SK-N-DZ (cell line): ENCODE measurements at regions not wholly inside any gene's neighbourhood (a gene's known extent, or its start where the extent isn't known, plus 50 kb on each side); places are given as distances from the start of the nearest gene placed in this dataset.

ENCODE experiments used
- DNase-seq: peaks from one replicate; pipeline ENCODE4 v3.0.0-alpha.2; 2015; ENCODE audit warnings: low spot score

DNA sequence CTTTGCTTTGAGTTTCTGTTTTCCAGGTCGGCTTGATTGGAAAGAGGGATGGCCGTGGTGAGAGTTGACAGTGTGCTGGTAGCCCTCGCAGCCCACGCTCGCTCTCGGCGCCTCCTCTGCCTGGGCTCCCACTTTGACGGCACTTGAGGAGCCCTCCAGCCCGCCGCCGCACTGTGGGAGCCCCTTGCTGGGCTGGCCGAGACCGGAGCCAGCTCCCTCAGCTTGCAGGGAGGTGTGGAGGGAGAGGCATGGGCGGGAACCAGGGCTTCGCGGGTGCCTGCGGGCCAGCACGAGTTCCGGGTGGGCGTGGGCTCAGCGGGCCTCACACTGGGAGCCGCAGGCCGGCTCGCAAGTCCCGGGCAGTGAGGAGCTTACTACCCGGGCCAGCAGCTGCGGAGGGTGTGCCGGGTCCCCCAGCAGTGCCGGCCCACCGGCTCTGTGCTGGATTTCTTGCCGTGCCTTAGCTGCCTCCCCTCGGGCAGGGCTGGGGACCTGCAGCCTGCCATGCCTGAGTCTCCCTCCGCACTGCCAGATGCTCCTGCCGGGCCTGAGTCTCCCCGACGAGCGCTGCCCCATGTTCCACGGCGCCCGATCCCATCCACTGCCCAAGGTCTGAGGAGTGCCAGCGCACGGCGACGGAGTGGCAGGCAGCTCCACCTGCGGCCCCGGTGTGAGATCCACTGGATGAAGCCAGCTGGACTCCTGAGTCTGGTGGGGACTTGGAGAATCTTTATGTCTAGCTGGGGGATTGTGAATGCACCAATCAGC lies 166.4 kb upstream of the FAT1 start:
- no peak for DNase-seq

DNA sequence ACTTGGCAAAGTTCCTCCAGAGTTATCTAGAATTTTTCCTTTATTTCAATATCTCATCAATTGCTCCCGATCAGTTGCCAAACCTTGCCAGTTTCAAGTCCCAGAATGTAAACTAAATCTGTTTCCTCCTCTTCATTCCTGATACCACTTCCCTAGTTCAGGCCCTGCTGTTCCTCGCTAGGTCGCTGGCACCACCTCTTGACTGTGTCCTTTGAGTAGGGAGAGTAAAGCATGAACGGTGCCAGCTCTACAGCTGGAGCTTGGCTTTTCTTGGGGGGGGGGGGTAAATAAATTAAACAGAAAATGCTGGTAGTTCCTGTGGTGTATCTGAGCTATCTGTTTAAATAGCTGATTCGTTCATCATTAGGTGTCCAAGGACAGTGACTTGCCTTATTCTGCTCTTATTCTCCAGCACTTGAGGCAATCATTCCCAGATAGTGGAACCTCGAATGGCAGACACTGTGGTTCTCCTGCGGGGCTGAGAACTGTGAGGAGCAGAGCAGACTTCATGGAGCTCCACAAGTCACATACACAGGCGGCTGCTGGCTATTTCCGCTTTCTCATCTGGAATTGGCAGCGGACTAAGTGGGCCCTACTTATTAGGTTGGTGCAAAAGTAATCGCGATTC lies 168.3 kb upstream of the FAT1 start:
- DNase-seq: no peak

- no peak for DNase-seq
These were observed 174.7 kb upstream of the FAT1 start for GRCh38 chr4:186898367-186898766.

- DNase-seq: no peak
These were observed 176.7 kb upstream of the FAT1 start for GRCh38 chr4:186900232-186900900.

DNA sequence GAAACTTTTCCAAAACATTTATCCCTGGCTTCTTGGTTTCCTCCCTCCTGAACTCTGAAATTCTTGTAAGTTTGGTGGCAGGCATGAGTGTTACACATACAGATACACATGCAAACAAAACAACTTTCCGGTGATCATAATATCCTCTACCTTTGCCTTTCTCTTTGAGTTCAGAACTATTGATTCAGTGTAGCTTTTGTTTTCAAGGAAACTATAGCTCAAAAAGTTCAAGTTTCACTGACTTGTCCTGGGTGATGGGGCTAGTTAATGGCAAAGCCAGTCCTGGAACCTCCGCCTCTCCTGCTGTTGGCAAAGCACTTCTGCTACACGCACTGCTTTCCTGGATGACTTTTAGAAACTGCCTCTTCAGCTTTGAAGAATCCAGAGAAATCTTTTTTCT lies 177.3 kb upstream of the FAT1 start:
- no peak for DNase-seq

DNA sequence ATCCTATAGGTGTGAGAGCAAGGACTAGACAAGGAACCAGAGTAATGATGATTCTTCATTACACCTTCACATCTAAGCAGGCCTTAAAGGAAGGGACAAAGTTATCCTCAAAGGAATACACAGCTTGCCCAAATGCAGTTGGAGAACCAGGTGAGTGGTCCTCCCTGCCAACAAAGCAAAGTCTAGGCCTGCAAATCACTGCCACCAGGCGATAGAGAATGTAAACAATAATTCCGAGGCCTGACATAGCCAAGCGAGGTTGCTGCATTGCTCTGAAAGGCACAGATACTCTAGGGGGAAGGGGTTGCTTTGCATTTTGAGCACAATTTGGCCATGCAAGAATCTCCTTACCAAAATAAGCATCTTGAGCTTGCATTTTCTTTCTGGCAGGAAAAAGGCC lies 178.2 kb upstream of the FAT1 start:
- no peak for DNase-seq

DNA sequence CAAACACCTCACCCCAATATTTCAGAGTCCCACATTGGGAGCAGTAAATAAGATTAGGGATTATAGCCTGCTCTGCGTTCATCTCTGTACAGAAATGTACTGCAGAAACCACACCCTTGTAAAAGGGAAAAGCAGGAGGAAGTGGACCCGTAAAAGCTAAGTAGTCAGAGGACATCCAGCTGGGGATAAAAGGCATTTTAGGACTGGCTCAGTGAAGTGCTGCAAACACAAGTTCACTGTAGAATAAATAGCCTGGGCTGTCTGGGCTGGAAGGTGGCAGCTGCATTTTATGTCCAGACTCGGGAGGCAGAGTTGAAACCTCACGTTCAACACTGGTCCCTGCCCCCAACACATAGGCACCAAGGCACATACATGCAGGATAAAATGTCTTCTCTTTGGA lies 178.7 kb upstream of the FAT1 start:
- DNase-seq: no peak

DNA sequence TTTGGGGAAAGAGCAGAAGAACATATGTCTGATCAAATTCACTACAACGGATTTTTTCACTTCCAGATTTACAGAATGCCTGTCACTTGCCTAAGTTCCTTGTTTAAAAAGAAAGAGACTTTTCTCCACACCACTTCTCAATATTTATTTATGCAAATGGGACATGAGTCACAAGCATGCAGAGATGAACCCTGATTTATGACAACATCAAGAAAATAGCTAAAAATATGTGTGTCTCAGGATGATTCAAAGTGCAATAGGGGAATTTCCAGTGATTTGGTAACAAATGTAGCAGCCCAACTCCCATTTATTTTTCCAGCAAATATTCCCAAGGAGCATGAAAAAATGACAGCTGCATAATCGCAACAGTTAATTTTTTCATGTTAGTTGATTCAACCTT lies 180.4 kb upstream of the FAT1 start:
- DNase-seq: no peak

- DNase-seq: no peak
These were observed 183.1 kb upstream of the FAT1 start for GRCh38 chr4:186906722-186907121.

- DNase-seq: no peak
These were observed 186.7 kb upstream of the FAT1 start for GRCh38 chr4:186910385-186910784.

GRCh38 chr4:186912606-186913005 lies 188.9 kb upstream of the FAT1 start:
- no peak for DNase-seq

DNA sequence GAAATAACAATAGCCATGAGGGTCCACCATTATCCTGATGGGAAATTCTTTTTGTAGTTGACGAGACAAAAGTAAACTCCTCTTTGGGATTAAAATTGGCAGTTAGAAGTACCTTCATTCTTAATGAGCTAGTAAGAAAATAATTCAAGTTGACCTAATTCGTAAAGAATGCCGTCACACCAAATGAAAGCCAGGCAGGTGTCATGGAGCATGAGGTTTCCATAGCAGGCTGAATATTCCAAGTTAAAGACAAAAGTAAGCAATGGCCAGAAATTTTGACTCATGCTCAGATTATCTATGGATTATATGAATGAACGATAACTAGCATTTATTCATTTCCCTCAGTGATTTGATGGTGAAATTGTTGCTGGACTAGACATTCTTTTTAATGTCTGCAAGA lies 192.2 kb upstream of the FAT1 start:
- DNase-seq: no peak

GRCh38 chr4:186917136-186917535 lies 193.5 kb upstream of the FAT1 start:
- no peak for DNase-seq

DNA sequence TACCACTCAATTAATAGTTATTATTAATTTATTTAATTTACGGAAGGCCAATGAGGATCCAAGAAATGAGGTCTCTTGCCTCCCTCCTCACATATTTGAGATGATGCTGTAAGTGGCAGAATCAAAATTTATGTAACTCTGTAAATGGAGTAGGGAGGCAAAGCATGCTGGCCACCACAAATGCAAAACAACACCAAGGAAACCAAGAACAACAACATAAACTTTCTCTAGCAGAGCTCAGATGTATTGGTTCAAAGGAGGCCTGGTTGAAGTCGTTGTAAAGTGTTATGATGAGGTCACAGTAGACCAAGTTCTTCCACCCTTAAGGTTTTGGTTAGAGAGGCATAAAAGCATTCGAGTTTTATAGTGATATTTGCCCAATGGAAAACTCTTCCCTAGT lies 194.8 kb upstream of the FAT1 start:
- DNase-seq: no peak

DNA sequence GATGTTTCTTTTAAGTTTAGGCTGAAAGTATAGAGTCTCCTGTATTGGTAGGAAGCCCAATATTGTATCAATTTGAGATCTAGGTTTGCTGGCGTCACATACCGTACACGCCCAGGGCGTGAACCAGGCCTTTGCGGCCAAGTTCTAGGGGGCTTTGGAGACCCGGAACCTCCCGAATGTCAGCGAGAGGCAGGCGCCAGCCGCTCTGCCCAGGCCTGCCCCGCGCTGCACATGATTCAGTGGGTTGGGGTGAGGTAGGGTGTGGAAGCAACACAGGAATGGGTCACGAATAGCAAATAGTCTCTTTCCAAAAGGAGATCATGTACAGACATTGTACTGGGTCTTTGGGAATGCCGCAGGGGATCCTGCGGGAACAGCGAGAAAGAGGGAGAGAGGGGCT lies 195.7 kb upstream of the FAT1 start:
- DNase-seq: no peak

- DNase-seq: no peak
These were observed 196.8 kb upstream of the FAT1 start for GRCh38 chr4:186920483-186920882.

GRCh38 chr4:186920992-186921391 lies 197.3 kb upstream of the FAT1 start:
- no peak for DNase-seq

DNA sequence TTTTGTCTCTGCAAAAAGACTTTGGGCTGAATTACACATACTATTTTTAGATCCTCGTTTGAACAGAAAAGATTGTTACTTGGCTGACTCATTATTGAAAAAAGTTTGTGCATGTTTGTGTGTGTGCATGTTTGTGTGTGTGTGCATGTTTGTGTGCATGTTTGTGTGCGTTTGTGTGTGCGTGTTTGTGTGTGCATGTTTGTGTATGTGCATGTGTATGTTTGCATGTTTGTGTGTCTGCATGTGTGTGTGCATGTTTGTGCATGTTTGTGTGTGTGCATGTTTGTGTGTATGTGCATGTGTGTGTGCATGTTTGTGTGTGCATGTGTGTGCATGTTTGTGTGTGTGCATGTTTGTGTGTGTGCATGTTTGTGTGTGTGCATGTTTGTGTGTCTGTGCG lies 201.1 kb upstream of the FAT1 start:
- no peak for DNase-seq

- no peak for DNase-seq
These were observed 204.0 kb upstream of the FAT1 start for GRCh38 chr4:186927624-186928023.

GRCh38 chr4:186930024-186930423 lies 206.4 kb upstream of the FAT1 start:
- DNase-seq: no peak

GRCh38 chr4:186931519-186931918 lies 207.9 kb upstream of the FAT1 start:
- no peak for DNase-seq

DNA sequence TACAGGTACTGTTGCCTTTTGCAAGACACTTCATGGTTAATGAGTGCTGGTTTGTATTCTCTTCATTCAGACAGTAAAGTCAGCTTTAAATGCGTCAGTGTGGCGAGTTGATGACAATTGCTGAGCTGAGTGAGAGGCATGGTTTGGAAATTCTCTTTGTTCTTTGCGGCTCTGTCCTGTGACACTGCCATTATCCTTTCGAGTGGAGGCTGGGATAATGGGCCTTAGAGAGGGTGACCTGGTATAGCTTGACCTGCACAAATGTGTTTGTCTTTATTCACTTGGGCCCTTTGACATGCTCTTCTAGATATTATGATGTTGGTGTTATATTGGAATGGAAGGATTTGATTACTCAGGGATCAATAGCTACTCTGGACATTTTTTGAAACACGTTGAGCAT lies 208.5 kb upstream of the FAT1 start:
- no peak for DNase-seq

DNA sequence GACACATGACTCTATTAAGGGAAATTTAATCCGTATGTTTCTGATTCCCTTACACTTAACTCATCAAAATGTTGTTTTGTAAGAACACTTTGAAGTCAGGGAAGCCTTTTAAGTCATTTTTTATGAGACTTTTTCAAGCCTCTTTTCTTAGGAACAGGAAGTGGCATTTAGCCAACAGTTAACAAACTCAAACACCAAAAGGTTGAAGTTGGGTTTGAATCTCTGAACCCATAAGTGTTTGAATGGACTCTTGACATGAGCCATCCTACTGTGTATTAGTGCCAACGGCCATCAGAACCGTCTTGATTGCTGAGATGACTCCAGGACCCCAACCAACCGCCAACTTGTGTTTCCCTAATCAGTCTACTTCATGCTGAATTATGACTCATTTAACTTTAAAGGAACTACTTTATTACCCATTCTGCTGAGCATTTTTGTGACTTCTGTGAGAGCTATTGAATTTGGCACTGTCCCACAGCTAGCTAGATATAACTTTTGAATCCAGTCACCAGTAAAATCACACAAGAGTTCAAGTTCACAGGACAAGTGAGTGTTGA lies 209.1 kb upstream of the FAT1 start:
- DNase-seq: no peak
